Colonic mucosa (tissue), 4 donors: ENCODE measurements at regions not wholly inside any gene's neighbourhood (a gene's known extent, or its start where the extent isn't known, plus 50 kb on each side); places are given as distances from the start of the nearest gene placed in this dataset.

Experiments used
- DNase-seq: peaks from one replicate; pipeline ENCODE4 v3.0.0-alpha.2; 2020
- H3K27ac ChIP-seq: fragments of 200-600 bp; one replicate; pipeline ENCODE4 v1.8.0; 2021
- H3K27me3 ChIP-seq: fragments of 200-600 bp; one replicate; pipeline ENCODE4 v1.8.0; 2021
- H3K36me3 ChIP-seq: fragments of 200-600 bp; one replicate; pipeline ENCODE4 v1.8.0; 2021
- H3K4me1 ChIP-seq: fragments of 200-600 bp; one replicate; pipeline ENCODE4 v1.8.0; 2021; ENCODE audit warnings: mild to moderate bottlenecking
- H3K4me3 ChIP-seq: fragments of 200-600 bp; one replicate; pipeline ENCODE4 v1.8.0; 2021
- H3K9ac ChIP-seq, 2 donors: one replicate each; pipeline ENCODE4 v1.7.0; 2013; ENCODE audit warnings: control low read depth in 2 of 2, low read depth in 2 of 2, low read length in 2 of 2
- H3K9me3 ChIP-seq: fragments of 200-600 bp; one replicate; pipeline ENCODE4 v1.8.0; 2021
- intact Hi-C: fragments of 100-400 bp; cut with DNase I; formaldehyde crosslinking; loops from one replicate; pipeline ENCODE4 v1.14.1; 2022
- TF ChIP-seq, protein P1 (sequence below): fragments of 200-600 bp; IDR thresholded peaks from one replicate; pipeline ENCODE4 v1.8.0; 2022; ENCODE audit warnings: antibody characterized with exemption, mild to moderate bottlenecking
- donor health status: healthy.
- donor health status: DM: no; HTN: no; CAD: no.
- donor health status: DM: no; HTN: no; CAD: no.

DNA sequence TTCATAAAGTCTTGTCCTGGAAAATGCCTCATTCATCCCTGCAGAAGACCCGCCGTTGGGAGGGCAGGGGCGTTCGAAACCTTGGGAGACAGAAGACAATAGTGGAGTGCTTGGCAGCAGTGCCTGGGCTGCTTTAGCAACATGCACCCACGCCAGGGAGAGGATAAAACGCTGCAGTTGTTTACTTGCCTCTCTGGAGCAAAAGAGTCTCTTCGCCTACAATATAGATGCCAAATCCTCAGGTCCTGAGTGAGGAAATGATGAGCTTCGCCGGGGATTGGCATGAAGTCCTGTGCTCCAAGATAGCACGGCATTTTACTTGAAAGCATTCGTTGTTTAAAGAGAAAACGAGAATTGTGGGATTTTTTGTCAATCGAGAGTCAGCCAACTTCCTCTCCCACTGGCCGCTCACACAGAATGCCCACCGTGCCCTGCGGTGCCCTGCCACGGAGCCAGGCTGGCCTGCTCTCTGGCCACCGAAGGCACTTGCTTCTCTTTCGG lies 152.5 kb upstream of the POU3F3 start:
- intact Hi-C loops = no loop called here
- DNase-seq = no peak
- no peak overlapping the region for H3K9ac ChIP-seq

DNA sequence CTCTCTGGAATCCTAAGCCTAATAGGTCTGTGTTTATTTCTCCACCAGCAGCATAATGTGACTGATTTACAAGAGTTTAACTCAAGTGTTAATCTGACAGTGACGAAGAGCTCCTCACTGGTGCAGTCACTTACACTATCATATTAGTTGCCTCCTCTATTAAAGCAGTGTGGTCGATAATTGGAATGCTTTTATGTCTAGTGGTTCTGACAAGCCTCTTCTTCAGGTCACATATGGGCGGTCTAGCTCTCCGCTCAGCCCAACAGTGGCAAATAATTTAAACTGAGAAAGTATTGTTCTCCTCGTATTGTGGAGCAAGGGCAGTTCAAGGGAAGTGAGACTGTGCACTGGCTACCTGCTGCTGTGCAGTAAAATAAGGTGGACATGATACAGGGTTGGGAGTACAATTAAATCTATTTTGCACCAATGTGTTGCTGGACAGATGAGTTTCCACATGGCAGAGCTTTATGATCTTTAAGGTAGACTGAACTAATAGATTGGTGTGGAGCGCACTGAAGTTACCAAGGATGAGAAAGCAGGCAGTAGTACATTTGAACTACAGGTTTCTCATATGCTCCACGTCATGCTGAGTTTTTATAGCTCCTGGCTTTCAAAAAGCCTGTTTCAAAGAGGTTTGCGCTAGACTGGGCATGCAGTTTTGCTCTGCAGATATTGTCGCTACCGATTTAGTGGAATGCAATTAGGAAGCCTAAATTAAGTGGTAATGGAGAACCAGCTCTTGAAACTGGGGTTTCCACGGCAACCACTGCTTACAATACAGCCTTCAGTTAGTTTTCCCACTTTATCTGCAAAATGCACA lies 151.7 kb upstream of the POU3F3 start:
- no peak overlapping the region for H3K9ac ChIP-seq
- no peak for DNase-seq
- no peak overlapping the region for H3K4me3 ChIP-seq
- H3K9me3 ChIP-seq = no peaks in the 10 kb centered on the region
- TF ChIP-seq, protein P1, sequence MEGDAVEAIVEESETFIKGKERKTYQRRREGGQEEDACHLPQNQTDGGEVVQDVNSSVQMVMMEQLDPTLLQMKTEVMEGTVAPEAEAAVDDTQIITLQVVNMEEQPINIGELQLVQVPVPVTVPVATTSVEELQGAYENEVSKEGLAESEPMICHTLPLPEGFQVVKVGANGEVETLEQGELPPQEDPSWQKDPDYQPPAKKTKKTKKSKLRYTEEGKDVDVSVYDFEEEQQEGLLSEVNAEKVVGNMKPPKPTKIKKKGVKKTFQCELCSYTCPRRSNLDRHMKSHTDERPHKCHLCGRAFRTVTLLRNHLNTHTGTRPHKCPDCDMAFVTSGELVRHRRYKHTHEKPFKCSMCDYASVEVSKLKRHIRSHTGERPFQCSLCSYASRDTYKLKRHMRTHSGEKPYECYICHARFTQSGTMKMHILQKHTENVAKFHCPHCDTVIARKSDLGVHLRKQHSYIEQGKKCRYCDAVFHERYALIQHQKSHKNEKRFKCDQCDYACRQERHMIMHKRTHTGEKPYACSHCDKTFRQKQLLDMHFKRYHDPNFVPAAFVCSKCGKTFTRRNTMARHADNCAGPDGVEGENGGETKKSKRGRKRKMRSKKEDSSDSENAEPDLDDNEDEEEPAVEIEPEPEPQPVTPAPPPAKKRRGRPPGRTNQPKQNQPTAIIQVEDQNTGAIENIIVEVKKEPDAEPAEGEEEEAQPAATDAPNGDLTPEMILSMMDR = no peak
- H3K36me3 ChIP-seq = no peaks in the 10 kb centered on the region
- no peaks in the 10 kb centered on the region for H3K4me1 ChIP-seq
- H3K27me3 ChIP-seq = no peaks in the 10 kb centered on the region
- H3K27ac ChIP-seq = no peak overlapping the region
- intact Hi-C loops = no loop called here

More for the DNA sequence above, 152.5 kb upstream of the POU3F3 start:
- H3K4me1 ChIP-seq = no peaks in the 10 kb centered on the region
- H3K27me3 ChIP-seq = no peaks in the 10 kb centered on the region
- H3K36me3 ChIP-seq = no peaks in the 10 kb centered on the region
- no peak overlapping the region for H3K4me3 ChIP-seq
- H3K27ac ChIP-seq = no peak overlapping the region
- no peaks in the 10 kb centered on the region for H3K9me3 ChIP-seq
- TF ChIP-seq, protein P1 = no peak

DNA sequence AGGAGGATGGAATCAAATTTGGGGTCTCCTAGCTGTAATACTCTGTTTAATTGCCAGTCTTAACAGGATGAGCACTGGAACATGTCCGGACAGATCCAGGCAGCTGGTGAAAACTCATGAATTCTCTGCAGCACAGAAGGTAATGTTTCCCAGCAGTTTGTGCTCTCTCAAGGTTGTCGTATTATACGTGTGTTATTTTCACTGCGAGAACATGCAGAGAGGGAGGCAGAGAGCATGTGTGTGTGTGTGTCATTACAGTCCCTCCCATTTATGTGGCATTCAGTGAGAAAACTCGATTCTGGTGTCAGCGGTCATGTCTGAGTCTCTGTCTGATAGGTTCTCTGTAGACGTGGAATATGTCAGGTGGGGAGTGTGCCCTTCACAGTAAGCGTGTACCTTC lies 150.2 kb upstream of the POU3F3 start:
- no peak for DNase-seq
- intact Hi-C loops = no loop called here
- no peak overlapping the region for H3K27ac ChIP-seq
- no peak overlapping the region for H3K4me3 ChIP-seq
- TF ChIP-seq, protein P1 = no peak
- H3K4me1 ChIP-seq = no peaks in the 10 kb centered on the region
- H3K27me3 ChIP-seq = no peaks in the 10 kb centered on the region
- no peak overlapping the region for H3K9ac ChIP-seq
- no peaks in the 10 kb centered on the region for H3K9me3 ChIP-seq
- H3K36me3 ChIP-seq = no peaks in the 10 kb centered on the region

DNA sequence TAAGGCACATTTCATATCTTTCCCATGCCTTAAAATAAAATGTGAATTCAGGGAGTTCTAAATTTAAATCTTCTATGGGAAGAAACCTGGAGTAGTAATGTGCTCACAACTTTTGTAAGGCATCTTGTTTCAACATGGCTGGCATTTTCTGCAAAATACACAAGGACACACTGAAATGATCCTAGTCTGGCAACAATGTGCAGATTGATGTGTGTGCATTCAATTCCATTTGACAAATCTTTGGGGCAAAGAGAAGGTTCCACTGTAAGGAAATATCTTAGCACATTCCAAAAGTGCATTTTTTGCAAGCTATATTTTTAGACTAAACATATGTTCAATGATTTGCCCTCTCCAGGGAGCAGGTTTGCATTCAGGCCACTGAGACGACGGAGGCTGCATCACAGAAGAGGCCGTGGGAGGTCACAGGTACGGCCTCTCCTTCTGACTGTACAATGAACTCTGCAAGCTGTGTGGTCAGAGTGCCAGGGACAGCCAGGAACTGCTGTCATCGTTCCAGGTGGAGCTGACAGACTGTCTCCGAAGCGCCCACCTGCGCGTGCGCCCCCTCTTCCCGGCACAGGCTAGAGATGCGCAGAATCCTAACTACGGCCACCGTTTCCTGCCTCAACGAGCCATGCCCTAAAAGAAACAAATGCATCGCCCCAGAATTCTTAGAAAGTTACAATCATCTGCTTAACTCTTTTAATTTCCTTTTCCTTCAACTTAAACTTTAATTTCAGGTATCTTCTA lies 149.2 kb upstream of the POU3F3 start:
- no peak for DNase-seq
- Histone ChIP-seq H3K36me3 (no peaks in the 10 kb centered on the region), H3K27me3 (no peaks in the 10 kb centered on the region), H3K9ac (no peak overlapping the region), H3K27ac (no peak overlapping the region), H3K4me3 (no peak overlapping the region), H3K4me1 (no peaks in the 10 kb centered on the region), H3K9me3 (no peaks in the 10 kb centered on the region)
- TF ChIP-seq, protein P1 = no peak
- intact Hi-C loops = no loop called here

DNA sequence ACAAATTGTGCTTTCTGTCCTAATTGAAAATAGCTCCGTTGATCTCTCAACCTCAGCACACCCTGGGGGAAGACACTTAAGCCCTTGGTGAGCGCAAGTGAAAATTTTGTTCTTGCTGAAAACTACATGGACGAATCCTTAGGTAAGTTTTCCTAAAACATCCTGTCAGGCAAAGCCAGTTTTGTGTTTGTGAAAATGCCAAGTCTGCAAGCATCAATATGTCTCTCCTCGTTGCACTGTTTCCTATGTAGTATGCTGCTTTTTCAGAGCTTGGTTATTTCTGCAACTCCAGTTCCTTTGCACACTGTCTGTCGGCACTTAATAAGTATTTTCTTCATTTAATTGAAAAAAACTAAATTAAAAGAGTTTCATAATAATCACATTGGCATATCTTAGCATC lies 146.9 kb upstream of the POU3F3 start:
- Histone ChIP-seq H3K27me3 (no peaks in the 10 kb centered on the region), H3K9ac (no peak overlapping the region), H3K4me1 (no peaks in the 10 kb centered on the region), H3K9me3 (no peaks in the 10 kb centered on the region), H3K27ac (no peak overlapping the region), H3K4me3 (no peak overlapping the region), H3K36me3 (no peaks in the 10 kb centered on the region)
- DNase-seq = no peak
- TF ChIP-seq, protein P1 = no peak
- intact Hi-C loops = no loop called here
